K562 (cell line): ENCODE measurements at regions not wholly inside any gene's neighbourhood (a gene's known extent, or its start where the extent isn't known, plus 50 kb on each side); places are given as distances from the start of the nearest gene placed in this dataset.

ENCODE experiments used
- BMI1 ChIP-seq: fragments of 150-350 bp; IDR thresholded peaks from 2 replicates; pipeline ENCODE4 v1.6.1; 2014; ENCODE audit warnings: low read length
- C11orf30 ChIP-seq: fragments of 450-650 bp; IDR thresholded peaks from 2 replicates; pipeline ENCODE4 v1.6.1; 2016; ENCODE audit warnings: low read depth, mild to moderate bottlenecking
- CHD2 ChIP-seq: IDR thresholded peaks from 2 replicates; pipeline ENCODE4 v1.6.1; 2011; ENCODE audit warnings: low read depth, low read length
- DMBX1 ChIP-seq: fragments of 250-450 bp; sonication (Bioruptor Pico); IDR thresholded peaks from 2 replicates; pipeline ENCODE4 v1.8.0; 2022; ENCODE audit warnings: inconsistent platforms, mild to moderate bottlenecking, moderate library complexity, borderline replicate concordance
- FOSL1 ChIP-seq: fragments of 200-800 bp; sonication (Bioruptor generic); conservative IDR thresholded peaks from 2 replicates; pipeline ENCODE4 v1.6.1; 2016; ENCODE audit warnings: missing genetic modification characterization, missing compliant biosample characterization
- GTF2F1 ChIP-seq: IDR thresholded peaks from 2 replicates; pipeline ENCODE4 v1.6.1; 2011; ENCODE audit warnings: low read depth, low read length, improper control_type of control experiment
- HDAC3 ChIP-seq: fragments of 450-650 bp; IDR thresholded peaks from 2 replicates; pipeline ENCODE4 v1.6.1; 2018; ENCODE audit warnings: borderline replicate concordance, mild to moderate bottlenecking, moderate library complexity; ENCODE audit not compliant: partially characterized antibody
- HNRNPK ChIP-seq: fragments of 200-400 bp; formaldehyde crosslinking; IDR thresholded peaks from one replicate; pipeline ENCODE4 v1.6.1; 2018; ENCODE audit warnings: mild to moderate bottlenecking, low read depth, low read length; ENCODE audit not compliant: poor library complexity, severe bottlenecking
- JUNB ChIP-seq: fragments of 450-650 bp; formaldehyde crosslinking; conservative IDR thresholded peaks from 2 replicates; pipeline ENCODE4 v1.4.0; 2020; ENCODE audit warnings: mild to moderate bottlenecking
- KDM1A ChIP-seq, 2 experiments: fragments of 450-650 bp; IDR thresholded peaks; 2 replicates each; pipeline ENCODE4 v1.6.1; 2016; ENCODE audit warnings: mild to moderate bottlenecking in 2 of 2
- MIER1 ChIP-seq: fragments of 450-650 bp; IDR thresholded peaks from 2 replicates; pipeline ENCODE4 v1.6.1; 2016; ENCODE audit warnings: antibody characterized with exemption, mild to moderate bottlenecking, low read depth
- MYBL2 ChIP-seq, 2 experiments: fragments of 450-650 bp in 1 of 2; sonication (generic) in 1 of 2; formaldehyde crosslinking in 1 of 2; IDR thresholded peaks; 2 replicates each; pipeline versions ENCODE4 v1.6.1 to v1.8.1; 2017 to 2022; ENCODE audit warnings: borderline replicate concordance in 1 of 2, inconsistent platforms in 1 of 2, low read depth in 1 of 2, mild to moderate bottlenecking in 1 of 2, missing genetic modification reagents in 1 of 2, moderate library complexity in 1 of 2
- NFE2 ChIP-seq: IDR thresholded peaks from 2 replicates; pipeline ENCODE4 v1.6.1; 2014; ENCODE audit warnings: antibody characterized with exemption, low read depth
- NFYB ChIP-seq: IDR thresholded peaks from 2 replicates; pipeline ENCODE4 v1.6.1; 2011; ENCODE audit warnings: mild to moderate bottlenecking, moderate library complexity; ENCODE audit not compliant: insufficient read length; ENCODE audit errors: extremely low read depth
- POLR2H ChIP-seq: IDR thresholded peaks from 2 replicates; pipeline ENCODE4 v1.6.1; 2016; ENCODE audit warnings: missing genetic modification characterization, low read depth, mild to moderate bottlenecking, control low read depth, missing compliant biosample characterization, moderate library complexity
- SIN3A ChIP-seq, 2 experiments: fragments of 150-350 bp in 1 of 2; IDR thresholded peaks; 2 replicates each; pipeline ENCODE4 v1.6.1; 2011 to 2016; ENCODE audit warnings: borderline replicate concordance in 2 of 2, low read depth in 2 of 2, low read length in 2 of 2, mild to moderate bottlenecking in 2 of 2, moderate library complexity in 2 of 2; ENCODE audit not compliant: control insufficient read depth in 1 of 2
- SMAD4 ChIP-seq: fragments of 250-450 bp; sonication (Bioruptor Pico); conservative IDR thresholded peaks from 2 replicates; pipeline ENCODE4 v1.8.0; 2021; ENCODE audit warnings: inconsistent platforms, mild to moderate bottlenecking, moderate library complexity
- SOX6 ChIP-seq: fragments of 450-650 bp; IDR thresholded peaks from 2 replicates; pipeline ENCODE4 v1.6.1; 2014; ENCODE audit warnings: mild to moderate bottlenecking
- SUPT5H ChIP-seq: fragments of 450-650 bp; IDR thresholded peaks from 2 replicates; pipeline ENCODE4 v1.6.1; 2016
- TCF7 ChIP-seq: sonication (generic); IDR thresholded peaks from 2 replicates; pipeline ENCODE4 v1.6.1; 2016; ENCODE audit warnings: antibody characterized with exemption, borderline replicate concordance
- TFAM ChIP-seq: fragments of 250-450 bp; sonication (Bioruptor Pico); conservative IDR thresholded peaks from 2 replicates; pipeline ENCODE4 v1.5.0; 2021; ENCODE audit warnings: mild to moderate bottlenecking, moderate library complexity
- TRIM25 ChIP-seq: fragments of 450-650 bp; IDR thresholded peaks from 2 replicates; pipeline ENCODE4 v1.7.0; 2016; ENCODE audit warnings: borderline replicate concordance
- USF1 ChIP-seq: sonication (generic); formaldehyde crosslinking; IDR thresholded peaks from 2 replicates; pipeline ENCODE4 v1.9.0; 2022; ENCODE audit warnings: mild to moderate bottlenecking, missing genetic modification reagents
- ZFP36 ChIP-seq: fragments of 150-350 bp; IDR thresholded peaks from 2 replicates; pipeline ENCODE4 v1.6.1; 2018; ENCODE audit warnings: low read length, low read depth; ENCODE audit not compliant: partially characterized antibody
- ZNF175 ChIP-seq: fragments of 200-800 bp; sonication (Bioruptor generic); IDR thresholded peaks from 2 replicates; pipeline ENCODE4 v1.6.1; 2016; ENCODE audit warnings: low read depth, mild to moderate bottlenecking, missing genetic modification characterization, missing compliant biosample characterization
- ZNF217 ChIP-seq: sonication (generic); formaldehyde crosslinking; IDR thresholded peaks from 2 replicates; pipeline ENCODE4 v1.8.0; 2022; ENCODE audit warnings: mild to moderate bottlenecking, missing genetic modification reagents
- ZNF24 ChIP-seq: fragments of 450-650 bp; IDR thresholded peaks from 2 replicates; pipeline ENCODE4 v1.6.1; 2016
- ZNF282 ChIP-seq: sonication (generic); formaldehyde crosslinking; IDR thresholded peaks from 2 replicates; pipeline ENCODE4 v1.8.1; 2023; ENCODE audit warnings: missing genetic modification reagents
- ZNF696 ChIP-seq: fragments of 250-450 bp; sonication (Bioruptor Pico); conservative IDR thresholded peaks from 2 replicates; pipeline ENCODE4 v1.4.0; 2020; ENCODE audit warnings: mild to moderate bottlenecking, moderate library complexity
- TF ChIP-seq, protein P1 (sequence below): sonication (generic); formaldehyde crosslinking; IDR thresholded peaks from 2 replicates; pipeline ENCODE4 v1.8.0; 2022; ENCODE audit warnings: mild to moderate bottlenecking, missing genetic modification reagents

- TF ChIP-seq MIER1 (no peak), HNRNPK (no peak), HDAC3 (no peak), SIN3A (IDR thresholded peaks at IDR 0.05; ENCODE audit: borderline replicate concordance in 2 of 2, control insufficient read depth in 1 of 2, low read depth in 2 of 2, low read length in 2 of 2) (no peak), ZNF175 (CRISPR knock-in tag) (no peak), BMI1 (no peak), MYBL2 (IDR thresholded peaks at IDR 0.05; ENCODE audit: low read depth) (no peak), MYBL2 (CRISPR knock-in tag; IDR thresholded peaks at IDR 0.05; ENCODE audit: borderline replicate concordance) (no peak), GTF2F1 (no peak), POLR2H (tag) (no peak), TFAM (no peak), JUNB (CRISPR knock-in tag) (0 out of 2 replicates have a peak, but pooled peaks have one; percentile 32), ZNF217 (CRISPR knock-in tag) (no peak), ZNF696 (no peak), DMBX1 (no peak), TRIM25 (no peak), ZNF24 (no peak), CHD2 (no peak), SOX6 (no peak), TCF7 (no peak), SMAD4 (CRISPR knock-in tag) (no peak), ZFP36 (no peak), NFE2 (peak; percentile 58; the same call in 1 of the 2 replicates), FOSL1 (peak; percentile 75), NFYB (no peak), SUPT5H (no peak), C11orf30 (peak; percentile 82), ZNF282 (CRISPR knock-in tag) (no peak), KDM1A (IDR thresholded peaks at IDR 0.05) (peak in 1 of 2 experiments; percentile 33; a peak in 2 of 4 replicates), USF1 (CRISPR knock-in tag) (no peak)
- TF ChIP-seq, protein P1, sequence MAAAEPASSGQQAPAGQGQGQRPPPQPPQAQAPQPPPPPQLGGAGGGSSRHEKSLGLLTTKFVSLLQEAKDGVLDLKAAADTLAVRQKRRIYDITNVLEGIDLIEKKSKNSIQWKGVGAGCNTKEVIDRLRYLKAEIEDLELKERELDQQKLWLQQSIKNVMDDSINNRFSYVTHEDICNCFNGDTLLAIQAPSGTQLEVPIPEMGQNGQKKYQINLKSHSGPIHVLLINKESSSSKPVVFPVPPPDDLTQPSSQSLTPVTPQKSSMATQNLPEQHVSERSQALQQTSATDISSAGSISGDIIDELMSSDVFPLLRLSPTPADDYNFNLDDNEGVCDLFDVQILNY = no peak
These were observed 49.8 kb upstream of the CCDC63 start (continued) for GRCh38 chr12:110796952-110797351.
